ENCODE measurements at regions not wholly inside any gene's neighbourhood (a gene's known extent, or its start where the extent isn't known, plus 50 kb on each side); places are given as distances from the start of the nearest gene placed in this dataset.

DNA sequence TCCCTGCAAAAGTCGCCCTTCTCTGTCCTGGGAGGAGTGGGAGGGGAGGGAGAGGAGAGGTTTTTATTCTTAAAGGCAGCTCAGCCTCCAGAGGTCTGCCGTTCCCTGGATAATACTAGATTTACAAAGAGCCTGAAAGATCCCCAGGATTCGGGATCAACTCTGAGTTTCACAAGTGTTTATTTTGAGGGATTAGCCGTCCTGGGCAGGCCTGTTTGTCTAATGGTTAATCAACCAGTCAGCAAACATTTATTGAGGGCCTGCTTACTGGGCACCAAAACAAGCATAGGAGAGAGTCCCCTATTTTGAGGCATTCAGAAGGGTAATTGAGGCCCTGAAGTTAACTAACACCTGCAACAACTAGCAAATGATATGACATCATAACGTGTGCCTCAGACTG lies 152.6 kb upstream of the SLC1A4 start:
- BruUV-seq (replicated peaks): no TSS peak
- H3K36me3 ChIP-seq (replicated peaks in 1 of 2; ENCODE audit: control insufficient read depth in 1 of 2, insufficient read depth in 2 of 2, low read length in 2 of 2): no peaks in the 10 kb centered on the region
- H3K4me1 ChIP-seq (ENCODE audit: insufficient read depth, low read length): peaks cover 73% of the 10 kb centered on the region
- H3K27ac ChIP-seq (ENCODE audit: extremely low read length, insufficient read depth, low read length): no peak overlapping the region
- no peaks in the 10 kb centered on the region for H3K9me3 ChIP-seq (ENCODE audit: low read length)
- CTCF ChIA-PET (ENCODE audit: low intra/inter-chr PET ratio, low total read pairs): no interaction called here
- no peak overlapping the region for H2AFZ ChIP-seq (ENCODE audit: low read length)
- DNase-seq (ENCODE audit: low spot score): peak; percentile 55
- H3K4me2 ChIP-seq (ENCODE audit: low read depth, low read length): peak overlapping the region; percentile 73
- in situ Hi-C loops (cut with HindIII; ENCODE audit: extremely low pct_ligation_motif_present, low pct_unique_long_range_greater_than_20kb) (no loop called here), intact Hi-C loops (cut with micrococcal nuclease; ENCODE audit: unreplicated experiment) (loop anchor here (2.0 kb wide), 1 partner anchor 22 kb away; no protein-coding TSS in a partner anchor)
- H3K79me2 ChIP-seq (ENCODE audit: insufficient read depth, low read length): no peaks in the 10 kb centered on the region
- peak; percentile 30 for FAIRE-seq
- peaks cover 0 to 4% of the 10 kb centered on the region in 2 experiments; a peak in 3 of 5 replicates for H3K27me3 ChIP-seq (ENCODE audit: control insufficient read depth in 1 of 2, insufficient read depth in 2 of 2, low read length in 2 of 2)
- H3K9ac ChIP-seq (ENCODE audit: insufficient read depth, low read depth, low read length): no peak overlapping the region
- peak overlapping the region in 1 of 3 experiments; percentile 23; a peak in 2 of 6 replicates for H3K4me3 ChIP-seq (replicated peaks in 1 of 3; ENCODE audit: insufficient read depth in 1 of 3, low read depth in 2 of 3, low read length in 3 of 3)
- POLR2A ChIA-PET: interaction anchor here (0.7 kb wide), 1 partner anchor 183 kb away, joined by 4 read pairs; the partner anchor contains the start of gene SERTAD2
- WGBS (ENCODE audit: low lambda C conversion rate): 2% methylated on average over 5 of the region's 5 CpGs
- H4K20me1 ChIP-seq (ENCODE audit: insufficient read depth, low read length): no peaks in the 10 kb centered on the region
- ATAC-seq: peak; percentile 63
- no peak for TF ChIP-seq ZNF296 (CRISPR knock-in tag; conservative IDR thresholded peaks at IDR 0.05)
- no peak for TF ChIP-seq CTCF (CRISPR knock-in tag; IDR thresholded peaks at IDR 0.05)
- no peak for TF ChIP-seq ZSCAN5A (CRISPR knock-in tag; IDR thresholded peaks at IDR 0.05; ENCODE audit: borderline replicate concordance)
- TF ChIP-seq RELA (CRISPR knock-in tag; IDR thresholded peaks at IDR 0.05): no peak
- TF ChIP-seq ZBTB43 (CRISPR knock-in tag; conservative IDR thresholded peaks at IDR 0.05): no peak
- TF ChIP-seq ZNF343 (CRISPR knock-in tag; IDR thresholded peaks at IDR 0.05): no peak
- 0 out of 2 replicates have a peak, but pooled peaks have one; percentile 28 for TF ChIP-seq ZNF567 (CRISPR knock-in tag; IDR thresholded peaks at IDR 0.05; ENCODE audit: borderline replicate concordance)
- TF ChIP-seq ZNF207 (IDR thresholded peaks at IDR 0.05; ENCODE audit: borderline replicate concordance): no peak
- no peak for TF ChIP-seq ZC3H4 (CRISPR knock-in tag; IDR thresholded peaks at IDR 0.05; ENCODE audit: borderline replicate concordance)
- peak; percentile 54; the same call in 1 of the 2 replicates for TF ChIP-seq ZNF430 (CRISPR knock-in tag; IDR thresholded peaks at IDR 0.05)
- no peak for TF ChIP-seq RCOR2 (CRISPR knock-in tag; IDR thresholded peaks at IDR 0.05)
- TF ChIP-seq SALL1 (CRISPR knock-in tag; IDR thresholded peaks at IDR 0.05): peak; percentile 30; the same call in 1 of the 2 replicates
- no peak for TF ChIP-seq ZNF3 (CRISPR knock-in tag; IDR thresholded peaks at IDR 0.05)
- TF ChIP-seq ZNF841 (CRISPR knock-in tag; IDR thresholded peaks at IDR 0.05; ENCODE audit: borderline replicate concordance): no peak
- no peak for TF ChIP-seq FOXM1 (CRISPR knock-in tag; IDR thresholded peaks at IDR 0.05)
- TF ChIP-seq, protein P1, sequence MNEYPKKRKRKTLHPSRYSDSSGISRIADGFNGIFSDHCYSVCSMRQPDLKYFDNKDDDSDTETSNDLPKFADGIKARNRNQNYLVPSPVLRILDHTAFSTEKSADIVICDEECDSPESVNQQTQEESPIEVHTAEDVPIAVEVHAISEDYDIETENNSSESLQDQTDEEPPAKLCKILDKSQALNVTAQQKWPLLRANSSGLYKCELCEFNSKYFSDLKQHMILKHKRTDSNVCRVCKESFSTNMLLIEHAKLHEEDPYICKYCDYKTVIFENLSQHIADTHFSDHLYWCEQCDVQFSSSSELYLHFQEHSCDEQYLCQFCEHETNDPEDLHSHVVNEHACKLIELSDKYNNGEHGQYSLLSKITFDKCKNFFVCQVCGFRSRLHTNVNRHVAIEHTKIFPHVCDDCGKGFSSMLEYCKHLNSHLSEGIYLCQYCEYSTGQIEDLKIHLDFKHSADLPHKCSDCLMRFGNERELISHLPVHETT (CRISPR knock-in tag; conservative IDR thresholded peaks at IDR 0.05): no peak
- peak; percentile 54; the same call in 1 of the 2 replicates for TF ChIP-seq ZNF670 (CRISPR knock-in tag; IDR thresholded peaks at IDR 0.05; ENCODE audit: borderline replicate concordance)
- no peak for TF ChIP-seq SRSF4 (IDR thresholded peaks at IDR 0.05; ENCODE audit: low read depth, low read length, poor library complexity, severe bottlenecking)
- no peak; the same call in 1 of the 2 replicates for TF ChIP-seq ZNF850 (CRISPR knock-in tag; conservative IDR thresholded peaks at IDR 0.05)
- TF ChIP-seq MATR3 (CRISPR knock-in tag; IDR thresholded peaks at IDR 0.05): no peak

Data from HepG2 (cell line).